GM23338 (cell line): ENCODE measurements at regions not wholly inside any gene's neighbourhood (a gene's known extent, or its start where the extent isn't known, plus 50 kb on each side); places are given as distances from the start of the nearest gene placed in this dataset.

Experiments
- CREB1 ChIP-seq: fragments of 250-450 bp; sonication (Bioruptor Pico); IDR thresholded peaks from 2 replicates; pipeline ENCODE4 v1.5.0; 2020; ENCODE audit warnings: low read depth, mild to moderate bottlenecking, moderate library complexity
- CTCF ChIP-seq, 2 experiments: fragments of 200-600 bp in 1 of 2; sonication (generic) in 1 of 2; conservative IDR thresholded peaks; 2 replicates each; pipeline versions ENCODE4 v1.5.1 to v1.6.1; 2016 to 2017; ENCODE audit warnings: antibody characterized with exemption in 2 of 2, low read depth in 2 of 2, mild to moderate bottlenecking in 2 of 2, moderate library complexity in 1 of 2
- EZH2 ChIP-seq: fragments of 200-600 bp; sonication (generic); IDR thresholded peaks from one replicate; pipeline ENCODE4 v1.8.0; 2017; ENCODE audit warnings: antibody characterized with exemption, mild to moderate bottlenecking, low read depth; ENCODE audit not compliant: unreplicated experiment
- EZH2phosphoT487 ChIP-seq: fragments of 200-600 bp; sonication (generic); IDR thresholded peaks from one replicate; pipeline ENCODE4 v1.8.1; 2018; ENCODE audit warnings: antibody characterized with exemption; ENCODE audit not compliant: unreplicated experiment
- JUNB ChIP-seq: IDR thresholded peaks from one replicate; pipeline ENCODE4 v1.6.1; 2016; ENCODE audit warnings: antibody characterized with exemption; ENCODE audit not compliant: unreplicated experiment
- POLR2AphosphoS5 ChIP-seq: IDR thresholded peaks from 2 replicates; pipeline ENCODE4 v1.6.1; 2016; ENCODE audit warnings: antibody characterized with exemption, low read depth
- ZNF331 ChIP-seq: fragments of 250-450 bp; sonication (Bioruptor Pico); IDR thresholded peaks from 2 replicates; pipeline ENCODE4 v1.5.0; 2020; ENCODE audit warnings: low read depth, mild to moderate bottlenecking, moderate library complexity

- TF ChIP-seq CTCF (conservative IDR thresholded peaks at IDR 0.05; ENCODE audit: low read depth in 2 of 2) (no peak), EZH2 (no peak), POLR2AphosphoS5 (no peak), EZH2phosphoT487 (no peak), JUNB (no peak), ZNF331 (CRISPR knock-in tag) (no peak), CREB1 (CRISPR knock-in tag) (no peak)
Measured at GRCh38 chr18:54069729-54070128, 154.7 kb downstream of the MBD2 start.
